Endothelial cell (in vitro differentiated cells): ENCODE measurements at regions not wholly inside any gene's neighbourhood (a gene's known extent, or its start where the extent isn't known, plus 50 kb on each side); places are given as distances from the start of the nearest gene placed in this dataset.

Experiments
- DNase-seq: peaks from one replicate; pipeline ENCODE4 v3.0.0; 2021; ENCODE audit warnings: low spot score
- H3K27ac Mint-ChIP-seq: one replicate; pipeline ENCODE4 v1.8.0; 2021; ENCODE audit warnings: mixed read lengths, inconsistent platforms; ENCODE audit not compliant: unreplicated experiment
- H3K27me3 Mint-ChIP-seq: one replicate; pipeline ENCODE4 v1.8.0; 2021; ENCODE audit warnings: mild to moderate bottlenecking, moderate library complexity, mixed read lengths, inconsistent platforms; ENCODE audit not compliant: unreplicated experiment
- H3K36me3 Mint-ChIP-seq: one replicate; pipeline ENCODE4 v1.8.0; 2021; ENCODE audit warnings: mild to moderate bottlenecking, low read depth, mixed read lengths, inconsistent platforms; ENCODE audit not compliant: unreplicated experiment
- H3K4me1 Mint-ChIP-seq: one replicate; pipeline ENCODE4 v1.8.0; 2021; ENCODE audit warnings: mild to moderate bottlenecking, mixed read lengths, inconsistent platforms; ENCODE audit not compliant: unreplicated experiment
- H3K4me3 Mint-ChIP-seq: one replicate; pipeline ENCODE4 v1.8.0; 2021; ENCODE audit warnings: mild to moderate bottlenecking, mixed read lengths, inconsistent platforms; ENCODE audit not compliant: unreplicated experiment
- H3K9me3 Mint-ChIP-seq: one replicate; pipeline ENCODE4 v1.8.0; 2021; ENCODE audit warnings: mixed read lengths, inconsistent platforms; ENCODE audit not compliant: unreplicated experiment
- CTCF ChIP-seq: fragments of 200-600 bp; sonication (generic); IDR thresholded peaks from one replicate; pipeline ENCODE4 v1.5.0; 2021; ENCODE audit warnings: antibody characterized with exemption; ENCODE audit not compliant: unreplicated experiment

- no peak for TF ChIP-seq CTCF
- Mint-ChIP-seq H3K9me3 (no peaks in the 10 kb centered on the region), H3K27me3 (peaks cover 2% of the 10 kb centered on the region), H3K36me3 (no peaks in the 10 kb centered on the region), H3K4me1 (no peaks in the 10 kb centered on the region), H3K4me3 (no peak overlapping the region), H3K27ac (no peak overlapping the region)
- DNase-seq: no peak
Observed at GRCh38 chr5:169458221-169458620, 125.4 kb upstream of the SPDL1 start.

- no peak for DNase-seq
- H3K9me3 Mint-ChIP-seq: no peaks in the 10 kb centered on the region
- H3K27ac Mint-ChIP-seq: no peak overlapping the region
- peaks cover 3% of the 10 kb centered on the region for H3K27me3 Mint-ChIP-seq
- no peaks in the 10 kb centered on the region for H3K4me1 Mint-ChIP-seq
- H3K36me3 Mint-ChIP-seq: no peaks in the 10 kb centered on the region
- H3K4me3 Mint-ChIP-seq: no peak overlapping the region
- no peak for TF ChIP-seq CTCF
Observed at GRCh38 chr5:169450464-169450863, 133.1 kb upstream of the SPDL1 start.

GRCh38 chr5:169448826-169449225 is 134.7 kb upstream of the SPDL1 start:
- Mint-ChIP-seq H3K4me3 (no peak overlapping the region), H3K36me3 (no peaks in the 10 kb centered on the region), H3K27ac (no peak overlapping the region), H3K4me1 (no peaks in the 10 kb centered on the region), H3K9me3 (no peaks in the 10 kb centered on the region), H3K27me3 (peaks cover 3% of the 10 kb centered on the region)
- no peak for TF ChIP-seq CTCF
- DNase-seq: no peak

- H3K4me3 Mint-ChIP-seq: no peak overlapping the region
- no peaks in the 10 kb centered on the region for H3K9me3 Mint-ChIP-seq
- peaks cover 3% of the 10 kb centered on the region for H3K27me3 Mint-ChIP-seq
- no peak for TF ChIP-seq CTCF
- no peak overlapping the region for H3K27ac Mint-ChIP-seq
- H3K36me3 Mint-ChIP-seq: no peaks in the 10 kb centered on the region
- H3K4me1 Mint-ChIP-seq: peaks cover 6% of the 10 kb centered on the region
- no peak for DNase-seq
Observed at GRCh38 chr5:169445191-169445590, 138.4 kb upstream of the SPDL1 start.

- Mint-ChIP-seq H3K9me3 (no peaks in the 10 kb centered on the region), H3K36me3 (no peaks in the 10 kb centered on the region), H3K4me3 (no peak overlapping the region), H3K27me3 (peaks cover 3% of the 10 kb centered on the region), H3K27ac (no peak overlapping the region), H3K4me1 (peaks cover 9% of the 10 kb centered on the region)
- TF ChIP-seq CTCF: no peak
- no peak for DNase-seq
Observed at GRCh38 chr5:169442913-169443784, 140.4 kb upstream of the SPDL1 start.
